ENCODE measurements at regions not wholly inside any gene's neighbourhood (a gene's known extent, or its start where the extent isn't known, plus 50 kb on each side); places are given as distances from the start of the nearest gene placed in this dataset.

- DNase-seq (no peak), ATAC-seq (no peak)
- intact Hi-C loops (cut with DNase I): no loop called here
- no peaks in the 10 kb centered on the region for H3K4me1 ChIP-seq
- no peaks in the 10 kb centered on the region for H3K27me3 ChIP-seq
- H3K27ac ChIP-seq: no peak overlapping the region
- no peak overlapping the region for H3K4me3 ChIP-seq
- H3K9me3 ChIP-seq: peaks cover 0 to 31% (median 2%) of the 10 kb centered on the region in 12 donors
- TF ChIP-seq CTCF (IDR thresholded peaks at IDR 0.05) (no peak), POLR2A (IDR thresholded peaks at IDR 0.05) (no peak)
- no peaks in the 10 kb centered on the region for H3K36me3 ChIP-seq
- WGBS, 4 donors: 61 to 83% (median 66%) methylated on average over 1 of the region's 1 CpG
Observed at GRCh38 chr10:83553366-83553765, 585.9 kb upstream of the GHITM start.

GRCh38 chr10:83555264-83555663 is 584.0 kb upstream of the GHITM start:
- TF ChIP-seq CTCF (IDR thresholded peaks at IDR 0.05): no peak
- no peak for TF ChIP-seq POLR2A (IDR thresholded peaks at IDR 0.05)
- Histone ChIP-seq H3K27ac (no peak overlapping the region), H3K36me3 (no peaks in the 10 kb centered on the region), H3K9me3 (peaks cover 0 to 20% (median 2%) of the 10 kb centered on the region in 12 donors), H3K4me1 (no peaks in the 10 kb centered on the region), H3K4me3 (no peak overlapping the region), H3K27me3 (no peaks in the 10 kb centered on the region)
- intact Hi-C loops (cut with DNase I): no loop called here
- ATAC-seq (no peak), DNase-seq (no peak)

GRCh38 chr10:83562381-83562780 is 576.9 kb upstream of the GHITM start:
- no peak for ATAC-seq
- H3K9me3 ChIP-seq: no peaks in the 10 kb centered on the region
- DNase-seq: no peak
- no peak for TF ChIP-seq POLR2A (IDR thresholded peaks at IDR 0.05)
- TF ChIP-seq CTCF (IDR thresholded peaks at IDR 0.05): no peak
- intact Hi-C loops (cut with DNase I): no loop called here
- no peak overlapping the region for H3K27ac ChIP-seq
- WGBS, 4 donors: 91 to 99% (median 98%) methylated on average over 3 of the region's 3 CpGs
- no peaks in the 10 kb centered on the region for H3K4me1 ChIP-seq
- H3K36me3 ChIP-seq: no peaks in the 10 kb centered on the region
- no peaks in the 10 kb centered on the region for H3K27me3 ChIP-seq
- no peak overlapping the region for H3K4me3 ChIP-seq

- ATAC-seq (no peak), DNase-seq (peak in 1 of 5 donors; percentile 59)
- Histone ChIP-seq H3K36me3 (no peaks in the 10 kb centered on the region), H3K27me3 (no peaks in the 10 kb centered on the region), H3K4me3 (no peak overlapping the region), H3K9me3 (no peaks in the 10 kb centered on the region), H3K4me1 (no peaks in the 10 kb centered on the region), H3K27ac (no peak overlapping the region)
- intact Hi-C loops (cut with DNase I): no loop called here
- TF ChIP-seq CTCF (IDR thresholded peaks at IDR 0.05) (no peak), POLR2A (IDR thresholded peaks at IDR 0.05) (no peak)
- WGBS, 4 donors: 91 to 98% (median 96%) methylated on average over 28 to 32 of the region's 32 CpGs
Observed at GRCh38 chr10:83564889-83565588, 574.3 kb upstream of the GHITM start.

Measured in heart left ventricle (tissue), 16 donors.